A673 (cell line): ENCODE measurements at regions not wholly inside any gene's neighbourhood (a gene's known extent, or its start where the extent isn't known, plus 50 kb on each side); places are given as distances from the start of the nearest gene placed in this dataset.

Experiments used
- CTCF ChIP-seq: fragments of 300-800, 200-600 bp; sonication (generic); conservative IDR thresholded peaks from 2 replicates; pipeline ENCODE4 v1.5.1; 2017; ENCODE audit warnings: low read depth, mild to moderate bottlenecking, antibody characterized with exemption, low read length, moderate library complexity, mixed read lengths
- EZH2 ChIP-seq: fragments of 200-600 bp; sonication (generic); IDR thresholded peaks from 2 replicates; pipeline ENCODE4 v1.6.1; 2017; ENCODE audit warnings: borderline replicate concordance, low read depth, mild to moderate bottlenecking, mixed read lengths, antibody characterized with exemption, low read length; ENCODE audit not compliant: poor library complexity, severe bottlenecking

- TF ChIP-seq CTCF, result 0 out of 2 replicates have a peak, but pooled peaks have one; percentile 14
- no peak for TF ChIP-seq EZH2
Measured at GRCh38 chr1:243917177-243917862, 67.3 kb upstream of the AKT3 start.
